Gastrocnemius medialis (tissue), 4 donors: ENCODE measurements at regions not wholly inside any gene's neighbourhood (a gene's known extent, or its start where the extent isn't known, plus 50 kb on each side); places are given as distances from the start of the nearest gene placed in this dataset.
A peak's percentile ranks its signal among the peaks of the same experiment; 100 is the strongest.
"Not testable (repeated sequence)": the region's sequence is repeated elsewhere in the genome, so short reads cannot be mapped to it uniquely, and the experiment has no call there.

ENCODE experiments used
- ATAC-seq, 2 donors: fragments of 150-250 bp; one replicate each; pipeline ENCODE4 v1.9.1; 2016
- DNase-seq, 2 donors: peaks; one replicate each; pipeline ENCODE4 v3.0.0-alpha.2; 2019
- H3K27ac ChIP-seq, 4 donors: fragments of 200-600 bp; sonication (generic); 1 replicate in 1 of 4; 2 replicates in 3 of 4; pipeline ENCODE4 v1.5.1; 2016 to 2018; ENCODE audit warnings: mild to moderate bottlenecking in 2 of 4, moderate library complexity in 1 of 4
- H3K27me3 ChIP-seq, 3 donors: fragments of 200-600 bp; sonication (generic) in 2 of 3; 1 replicate in 1 of 3; 2 replicates in 2 of 3; pipeline versions ENCODE4 v1.5.1 to v1.6.0; 2016 to 2019; ENCODE audit warnings: mild to moderate bottlenecking in 1 of 3, moderate library complexity in 1 of 3
- H3K36me3 ChIP-seq, 2 donors: fragments of 200-600 bp; sonication (generic) in 1 of 2; one replicate each; pipeline ENCODE4 v1.5.1; 2017 to 2018
- H3K4me1 ChIP-seq, 2 donors: fragments of 200-600 bp; sonication (generic) in 1 of 2; one replicate each; pipeline ENCODE4 v1.5.1; 2016 to 2017; ENCODE audit warnings: mild to moderate bottlenecking in 2 of 2
- H3K4me3 ChIP-seq, 4 donors: fragments of 200-600 bp; sonication (generic) in 3 of 4; 1 replicate in 1 of 4; 2 replicates in 3 of 4; pipeline ENCODE4 v1.5.1; 2016 to 2019; ENCODE audit warnings: mild to moderate bottlenecking in 2 of 4
- H3K9me3 ChIP-seq, 3 donors: fragments of 200-600 bp; sonication (generic) in 2 of 3; 1 replicate in 1 of 3; 2 replicates in 2 of 3; pipeline ENCODE4 v1.5.1; 2016 to 2019
- POLR2A ChIP-seq, 2 donors: fragments of 450-650 bp; IDR thresholded peaks; one replicate each; pipeline ENCODE4 v1.6.1; 2017; ENCODE audit warnings: antibody characterized with exemption in 2 of 2, mild to moderate bottlenecking in 2 of 2, moderate library complexity in 2 of 2
- in situ Hi-C, 4 donors: fragments of 200-750 bp; cut with MboI; loops; one replicate each; pipeline versions ENCODE4 v1.15.0 to v1.8.0; 2017; ENCODE audit warnings: low sequenced_read_pairs in 4 of 4
- intact Hi-C: fragments of 100-400 bp; cut with DNase I; formaldehyde crosslinking; loops from one replicate; pipeline ENCODE4 v1.15.1; 2023; ENCODE audit warnings: low total_unique reads
- TF ChIP-seq, protein P1 (sequence below), 5 experiments: fragments of 450-650 bp in 3 of 5; fragments of 200-600 bp in 2 of 5; sonication (generic) in 2 of 5; IDR thresholded peaks in 4 of 5; conservative IDR thresholded peaks in 1 of 5; 1 replicate in 4 of 5; 2 replicates in 1 of 5; pipeline ENCODE4 v1.5.1; 2016 to 2019; ENCODE audit warnings: antibody characterized with exemption in 5 of 5, mild to moderate bottlenecking in 3 of 5, moderate library complexity in 3 of 5

DNA sequence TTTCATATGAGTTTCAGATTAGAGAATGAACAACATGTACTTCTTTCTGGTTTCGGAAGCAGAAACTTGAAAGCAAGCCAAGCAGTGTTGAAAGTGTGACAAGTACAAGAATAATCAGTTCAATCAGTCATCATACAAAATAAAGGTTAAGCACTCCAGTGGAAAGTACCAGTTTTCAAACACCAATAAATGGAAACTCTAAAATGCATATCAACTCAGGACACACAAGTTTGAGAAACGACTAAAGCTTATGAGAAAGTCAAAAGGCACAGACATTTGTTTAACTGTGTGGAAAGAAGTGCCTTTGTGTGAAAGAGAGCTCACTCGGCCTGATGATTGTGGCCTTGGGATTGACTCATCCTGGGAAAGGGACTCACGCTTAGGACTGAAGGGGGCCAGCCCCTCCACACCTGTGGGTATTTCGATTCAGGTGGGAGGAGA, 60.6 kb upstream of the AKR1C1 start:
- no peak overlapping the region for H3K4me3 ChIP-seq
- no peaks in the 10 kb centered on the region for H3K27me3 ChIP-seq
- in situ Hi-C loops (no loop called here), intact Hi-C loops (no loop called here)
- no peak for TF ChIP-seq POLR2A (IDR thresholded peaks at IDR 0.05)
- TF ChIP-seq, protein P1, sequence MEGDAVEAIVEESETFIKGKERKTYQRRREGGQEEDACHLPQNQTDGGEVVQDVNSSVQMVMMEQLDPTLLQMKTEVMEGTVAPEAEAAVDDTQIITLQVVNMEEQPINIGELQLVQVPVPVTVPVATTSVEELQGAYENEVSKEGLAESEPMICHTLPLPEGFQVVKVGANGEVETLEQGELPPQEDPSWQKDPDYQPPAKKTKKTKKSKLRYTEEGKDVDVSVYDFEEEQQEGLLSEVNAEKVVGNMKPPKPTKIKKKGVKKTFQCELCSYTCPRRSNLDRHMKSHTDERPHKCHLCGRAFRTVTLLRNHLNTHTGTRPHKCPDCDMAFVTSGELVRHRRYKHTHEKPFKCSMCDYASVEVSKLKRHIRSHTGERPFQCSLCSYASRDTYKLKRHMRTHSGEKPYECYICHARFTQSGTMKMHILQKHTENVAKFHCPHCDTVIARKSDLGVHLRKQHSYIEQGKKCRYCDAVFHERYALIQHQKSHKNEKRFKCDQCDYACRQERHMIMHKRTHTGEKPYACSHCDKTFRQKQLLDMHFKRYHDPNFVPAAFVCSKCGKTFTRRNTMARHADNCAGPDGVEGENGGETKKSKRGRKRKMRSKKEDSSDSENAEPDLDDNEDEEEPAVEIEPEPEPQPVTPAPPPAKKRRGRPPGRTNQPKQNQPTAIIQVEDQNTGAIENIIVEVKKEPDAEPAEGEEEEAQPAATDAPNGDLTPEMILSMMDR (IDR thresholded peaks at IDR 0.05 in 4 of 5, conservative IDR thresholded peaks at IDR 0.05 in 1 of 5): no peak
- no peaks in the 10 kb centered on the region for H3K9me3 ChIP-seq
- DNase-seq: peak in 1 of 2 donors; percentile 41
- ATAC-seq: peak; percentile 80 to 93
- no peaks in the 10 kb centered on the region for H3K36me3 ChIP-seq
- peaks cover 7 to 16% of the 10 kb centered on the region in 2 donors for H3K4me1 ChIP-seq
- H3K27ac ChIP-seq: peak overlapping the region; percentile 36 to 76 (median 50)

DNA sequence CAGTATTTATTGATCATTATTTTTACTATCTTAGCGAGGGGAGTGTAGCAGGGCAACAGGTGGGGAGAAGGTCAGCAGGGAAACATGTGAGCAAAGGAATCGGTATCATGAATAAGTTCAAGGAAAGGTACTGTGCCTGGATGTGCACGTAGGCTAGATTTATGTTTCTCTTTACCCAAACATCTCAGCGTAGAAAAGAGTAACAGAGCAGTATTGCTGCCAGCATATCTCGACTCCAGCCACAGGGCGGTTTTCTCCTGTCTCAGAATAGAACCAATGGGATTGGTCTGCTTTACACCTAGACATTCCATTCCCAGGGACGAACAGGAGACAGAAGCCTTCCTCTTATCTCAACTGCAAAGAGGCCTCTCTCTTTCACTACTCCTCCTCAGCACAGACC, 60.1 kb upstream of the AKR1C1 start:
- DNase-seq, H3K9me3 ChIP-seq, H3K27me3 ChIP-seq, ATAC-seq, in situ Hi-C loops, intact Hi-C loops, H3K4me3 ChIP-seq, H3K36me3 ChIP-seq: not testable (repeated sequence)
- Histone ChIP-seq H3K27ac (peak overlapping the region in 3 of 4 donors; percentile 36 to 76 (median 59)), H3K4me1 (peaks cover 7 to 16% of the 10 kb centered on the region in 2 donors)

DNA sequence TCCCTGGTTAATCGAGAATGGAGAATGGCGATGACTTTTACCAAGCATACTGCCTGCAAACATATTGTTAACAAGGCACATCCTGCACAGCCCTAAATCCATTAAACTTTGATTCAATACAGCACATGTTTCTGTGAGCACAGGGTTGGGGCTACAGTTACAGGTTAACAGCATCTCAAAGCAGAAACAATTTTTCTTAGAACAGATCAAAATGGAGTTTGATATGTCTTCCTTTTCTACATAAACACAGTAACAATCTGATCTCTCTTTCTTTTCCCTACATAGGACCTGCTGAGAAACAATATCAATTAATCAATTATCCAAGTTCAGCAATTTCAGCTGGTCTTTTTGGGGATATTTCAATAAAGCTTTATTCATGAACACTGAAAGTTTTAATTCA, 59.5 kb upstream of the AKR1C1 start:
- ATAC-seq, H3K36me3 ChIP-seq, intact Hi-C loops, H3K27me3 ChIP-seq, DNase-seq, in situ Hi-C loops, H3K9me3 ChIP-seq, H3K27ac ChIP-seq, H3K4me3 ChIP-seq: not testable (repeated sequence)
- H3K4me1 ChIP-seq: peaks cover 7 to 16% of the 10 kb centered on the region in 2 donors

DNA sequence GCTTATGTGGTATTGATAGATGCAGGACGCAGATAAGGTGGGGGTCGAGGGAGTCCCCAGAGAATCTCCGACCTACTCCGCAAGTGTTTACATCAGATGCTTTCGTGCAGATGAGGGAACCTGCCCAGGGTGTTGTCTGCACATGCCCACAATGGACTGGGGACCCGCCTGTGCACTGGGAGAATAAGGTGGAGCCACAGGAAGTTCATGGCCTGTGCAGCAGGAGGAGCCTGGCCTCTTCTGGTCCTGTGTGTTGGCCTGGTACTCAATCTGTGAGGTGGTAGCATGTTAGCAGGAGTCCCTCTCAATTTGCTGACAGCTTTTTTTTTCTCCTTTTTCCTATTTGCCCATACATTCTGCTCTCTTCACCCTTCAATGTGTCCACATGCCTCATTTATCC, 54.1 kb upstream of the AKR1C1 start:
- Histone ChIP-seq H3K27ac (no peak overlapping the region), H3K27me3 (no peaks in the 10 kb centered on the region), H3K9me3 (no peaks in the 10 kb centered on the region), H3K4me1 (no peaks in the 10 kb centered on the region), H3K4me3 (no peak overlapping the region), H3K36me3 (no peaks in the 10 kb centered on the region)
- in situ Hi-C loops: no loop called here
- DNase-seq: no peak
- intact Hi-C loops: no loop called here
- TF ChIP-seq, protein P1 (IDR thresholded peaks at IDR 0.05 in 4 of 5, conservative IDR thresholded peaks at IDR 0.05 in 1 of 5): no peak
- TF ChIP-seq POLR2A (IDR thresholded peaks at IDR 0.05): no peak
- no peak for ATAC-seq
